Adrenal gland (tissue), 5 donors: ENCODE measurements at regions not wholly inside any gene's neighbourhood (a gene's known extent, or its start where the extent isn't known, plus 50 kb on each side); places are given as distances from the start of the nearest gene placed in this dataset.

Experiments
- CTCF ChIP-seq, 6 experiments: fragments of 450-650 bp in 4 of 6; fragments of 200-600 bp in 2 of 6; sonication (generic) in 1 of 6; IDR thresholded peaks; 1 replicate in 5 of 6; 2 replicates in 1 of 6; pipeline versions ENCODE4 v1.5.1 to v1.8.0; 2016 to 2021; ENCODE audit warnings: antibody characterized with exemption in 6 of 6, mild to moderate bottlenecking in 2 of 6, moderate library complexity in 1 of 6
- POLR2A ChIP-seq, 2 donors: fragments of 450-650 bp; IDR thresholded peaks; one replicate each; pipeline ENCODE4 v1.6.1; 2017; ENCODE audit warnings: antibody characterized with exemption in 2 of 2, mild to moderate bottlenecking in 2 of 2, moderate library complexity in 1 of 2
- donor health status: DM: no; HTN: no; CAD: no.

- TF ChIP-seq CTCF (IDR thresholded peaks at IDR 0.05) (no peak), POLR2A (IDR thresholded peaks at IDR 0.05) (no peak)
Measured at GRCh38 chr2:200742426-200742825, 69.3 kb upstream of the BZW1 start.
